ENCODE measurements at regions not wholly inside any gene's neighbourhood (a gene's known extent, or its start where the extent isn't known, plus 50 kb on each side); places are given as distances from the start of the nearest gene placed in this dataset.

DNA sequence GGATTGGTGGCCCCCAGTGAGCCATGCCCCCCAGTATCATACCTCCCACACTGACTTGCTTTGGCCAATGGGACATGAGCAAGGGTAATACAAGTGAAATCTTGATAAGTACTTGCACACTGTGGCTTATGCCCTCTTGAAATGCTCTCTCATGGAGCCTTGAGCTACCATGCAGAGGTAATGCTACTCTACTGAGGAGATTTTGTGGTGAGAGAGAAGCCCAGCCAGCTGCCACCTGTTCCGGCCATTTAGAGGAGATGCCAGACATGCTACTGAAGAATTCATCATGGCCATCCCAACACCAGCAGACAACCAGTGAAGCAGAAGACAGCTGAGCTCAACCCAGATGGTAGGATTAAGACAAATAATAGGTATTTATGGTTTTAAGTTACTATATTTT is 299.5 kb downstream of the MEF2C start:
- TF ChIP-seq CTCF (IDR thresholded peaks at IDR 0.05) (no peak), POLR2A (IDR thresholded peaks at IDR 0.05) (no peak)
